HG03439 (cell line): ENCODE measurements at regions not wholly inside any gene's neighbourhood (a gene's known extent, or its start where the extent isn't known, plus 50 kb on each side); places are given as distances from the start of the nearest gene placed in this dataset.

Experiments
- ATAC-seq: cut with Tn5 transposase; IDR thresholded peaks from one replicate; pipeline ENCODE4 v1.9.1; 2021; ENCODE audit warnings: mild to moderate bottlenecking, moderate library complexity; ENCODE audit not compliant: unreplicated experiment

- no peak for ATAC-seq
Observed at GRCh38 chr4:161133586-161134276, 1030.1 kb downstream of the FSTL5 start.

- ATAC-seq = no peak
Observed at GRCh38 chr4:161132715-161133425, 1030.9 kb downstream of the FSTL5 start.

GRCh38 chr4:161121451-161121850 is 1042.3 kb downstream of the FSTL5 start:
- ATAC-seq = no peak

- ATAC-seq = no peak
Observed at GRCh38 chr4:161101881-161102280, 1061.9 kb downstream of the FSTL5 start.

- no peak for ATAC-seq
Observed at GRCh38 chr4:161097821-161098220, 1066.0 kb downstream of the FSTL5 start.

GRCh38 chr4:161061046-161061445 is 1102.8 kb downstream of the FSTL5 start:
- no peak for ATAC-seq
